Fibroblast of villous mesenchyme (primary cell): ENCODE measurements at regions not wholly inside any gene's neighbourhood (a gene's known extent, or its start where the extent isn't known, plus 50 kb on each side); places are given as distances from the start of the nearest gene placed in this dataset.
A peak's percentile ranks its signal among the peaks of the same experiment; 100 is the strongest.

Source experiments
- DNase-seq: peaks from one replicate; pipeline ENCODE4 v3.0.0-alpha.2; 2010; ENCODE audit warnings: low read depth
- H3K4me3 ChIP-seq: 2 replicates; pipeline ENCODE4 v1.5.1; 2011; ENCODE audit warnings: low read depth, mild to moderate bottlenecking, low read length
- TF ChIP-seq, protein P1 (sequence below): IDR thresholded peaks from 2 replicates; pipeline ENCODE4 v1.5.1; 2012; ENCODE audit warnings: low read depth, mild to moderate bottlenecking, low read length; ENCODE audit not compliant: insufficient read depth

DNA sequence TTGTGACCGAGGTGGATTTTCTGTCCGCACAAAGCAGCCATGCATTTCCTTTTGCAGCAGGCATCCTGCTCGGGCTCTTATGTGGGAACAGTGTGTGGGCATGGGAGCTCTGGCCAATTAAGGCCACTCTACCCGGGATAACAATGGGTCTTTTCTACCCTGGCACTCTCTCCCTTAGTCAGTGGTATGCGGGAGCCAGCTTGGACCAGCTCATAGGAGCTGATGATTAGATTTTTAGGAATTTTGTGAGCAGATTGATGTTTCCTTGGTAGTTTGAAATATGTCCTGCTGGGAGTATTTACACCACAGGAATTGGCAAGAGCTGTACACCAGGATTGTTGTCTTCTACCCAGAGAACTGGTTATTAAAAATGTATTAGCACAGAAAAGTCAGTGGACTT is 89.3 kb downstream of the SPP2 start:
- TF ChIP-seq, protein P1, sequence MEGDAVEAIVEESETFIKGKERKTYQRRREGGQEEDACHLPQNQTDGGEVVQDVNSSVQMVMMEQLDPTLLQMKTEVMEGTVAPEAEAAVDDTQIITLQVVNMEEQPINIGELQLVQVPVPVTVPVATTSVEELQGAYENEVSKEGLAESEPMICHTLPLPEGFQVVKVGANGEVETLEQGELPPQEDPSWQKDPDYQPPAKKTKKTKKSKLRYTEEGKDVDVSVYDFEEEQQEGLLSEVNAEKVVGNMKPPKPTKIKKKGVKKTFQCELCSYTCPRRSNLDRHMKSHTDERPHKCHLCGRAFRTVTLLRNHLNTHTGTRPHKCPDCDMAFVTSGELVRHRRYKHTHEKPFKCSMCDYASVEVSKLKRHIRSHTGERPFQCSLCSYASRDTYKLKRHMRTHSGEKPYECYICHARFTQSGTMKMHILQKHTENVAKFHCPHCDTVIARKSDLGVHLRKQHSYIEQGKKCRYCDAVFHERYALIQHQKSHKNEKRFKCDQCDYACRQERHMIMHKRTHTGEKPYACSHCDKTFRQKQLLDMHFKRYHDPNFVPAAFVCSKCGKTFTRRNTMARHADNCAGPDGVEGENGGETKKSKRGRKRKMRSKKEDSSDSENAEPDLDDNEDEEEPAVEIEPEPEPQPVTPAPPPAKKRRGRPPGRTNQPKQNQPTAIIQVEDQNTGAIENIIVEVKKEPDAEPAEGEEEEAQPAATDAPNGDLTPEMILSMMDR = no peak
- DNase-seq = no peak
- H3K4me3 ChIP-seq = no peak overlapping the region

DNA sequence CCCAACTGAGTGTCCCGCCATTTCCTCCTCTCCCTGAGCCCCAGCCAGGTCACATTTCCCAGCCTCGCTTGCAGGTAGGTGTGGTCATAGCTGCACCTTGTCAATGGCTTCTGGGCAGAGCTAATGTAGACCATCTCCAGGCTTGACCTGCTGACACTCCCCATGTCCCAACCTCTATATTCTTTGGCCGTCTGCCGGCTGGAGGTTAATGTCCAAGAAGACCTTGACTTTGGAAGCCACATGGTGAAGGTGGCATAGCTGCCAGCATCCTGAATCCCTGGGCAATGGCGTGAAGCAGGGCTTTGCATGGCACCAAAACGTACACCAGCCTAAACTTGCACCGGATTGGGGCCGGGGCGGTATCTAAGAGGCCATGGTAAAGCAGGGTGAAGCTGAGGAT is 88.3 kb downstream of the SPP2 start:
- DNase-seq = no peak
- TF ChIP-seq, protein P1 = no peak
- H3K4me3 ChIP-seq = no peak overlapping the region

DNA sequence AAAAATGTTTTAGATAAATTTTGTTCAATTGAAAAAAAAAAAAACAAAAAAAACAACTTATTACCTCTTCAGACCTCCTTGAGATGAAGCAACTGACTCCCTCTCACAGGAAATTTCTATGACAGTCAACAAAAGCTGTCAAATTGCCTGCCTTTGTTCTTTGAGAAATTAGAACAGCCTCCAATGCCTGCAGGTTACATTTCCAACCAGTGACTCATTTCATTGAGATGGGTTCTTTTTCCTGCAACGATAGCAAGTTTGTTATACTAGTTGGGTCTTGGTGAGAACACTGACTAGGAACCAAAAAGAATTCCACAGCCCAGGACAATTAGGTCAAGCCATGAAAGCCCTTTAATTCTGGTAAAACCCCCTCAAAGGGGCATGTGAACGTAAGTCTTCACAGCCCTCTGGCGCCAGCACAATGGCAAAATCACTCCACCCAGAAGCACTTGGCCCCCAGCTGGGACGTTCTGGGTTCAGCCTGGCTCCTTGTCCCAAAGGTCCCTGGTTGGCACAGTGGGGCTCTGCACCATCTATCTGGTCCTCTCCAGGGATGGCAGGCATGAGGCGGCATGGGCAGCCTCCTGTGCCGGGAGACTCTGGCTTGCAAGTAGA is 87.0 kb downstream of the SPP2 start:
- TF ChIP-seq, protein P1 = no peak
- peak; percentile 6 for DNase-seq
- no peak overlapping the region for H3K4me3 ChIP-seq

DNA sequence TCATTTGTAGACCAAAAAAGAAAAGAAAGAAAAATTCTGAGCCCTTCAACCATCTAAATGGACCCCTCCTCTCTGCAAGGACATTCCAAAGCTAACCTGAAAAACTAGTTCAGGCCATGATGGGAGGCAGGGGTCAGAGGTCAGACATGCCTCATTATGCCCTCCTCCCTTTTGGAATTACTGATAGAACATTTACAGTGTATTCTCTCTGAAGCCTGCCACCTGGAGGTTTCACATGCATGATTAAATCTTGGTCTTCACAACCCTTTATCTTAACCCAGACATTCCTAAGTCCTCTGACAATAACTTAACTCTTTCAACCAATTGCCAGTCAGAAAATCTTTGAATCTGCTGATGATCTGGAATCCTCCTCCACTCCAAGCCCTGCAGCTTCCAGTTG is 86.0 kb downstream of the SPP2 start:
- DNase-seq = no peak
- no peak overlapping the region for H3K4me3 ChIP-seq
- TF ChIP-seq, protein P1 = no peak

DNA sequence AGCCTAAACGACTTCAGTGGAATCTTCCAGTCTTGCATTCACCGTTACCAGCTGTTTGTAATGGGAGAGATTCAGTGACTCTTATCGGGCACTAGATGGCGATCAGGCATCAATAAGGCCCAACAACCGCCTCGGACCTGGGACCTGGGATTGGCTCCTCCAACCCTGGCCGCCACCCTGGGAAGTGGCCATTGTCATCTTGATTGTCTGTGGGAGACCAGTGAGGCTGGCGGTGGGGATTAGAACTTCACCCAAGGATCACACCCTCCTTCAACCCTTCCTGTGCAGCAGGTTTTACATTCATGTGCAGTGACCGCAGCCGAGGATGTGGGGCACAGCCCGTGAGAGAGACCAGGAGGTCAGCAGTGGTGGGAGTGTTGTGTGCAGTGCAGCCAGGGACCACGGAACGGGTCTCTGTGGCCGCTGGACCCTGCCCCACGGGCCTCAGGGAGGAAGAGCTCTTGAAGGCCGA is 85.3 kb downstream of the SPP2 start:
- TF ChIP-seq, protein P1 = peak; percentile 85
- peak; percentile 72 for DNase-seq
- no peak overlapping the region for H3K4me3 ChIP-seq

DNA sequence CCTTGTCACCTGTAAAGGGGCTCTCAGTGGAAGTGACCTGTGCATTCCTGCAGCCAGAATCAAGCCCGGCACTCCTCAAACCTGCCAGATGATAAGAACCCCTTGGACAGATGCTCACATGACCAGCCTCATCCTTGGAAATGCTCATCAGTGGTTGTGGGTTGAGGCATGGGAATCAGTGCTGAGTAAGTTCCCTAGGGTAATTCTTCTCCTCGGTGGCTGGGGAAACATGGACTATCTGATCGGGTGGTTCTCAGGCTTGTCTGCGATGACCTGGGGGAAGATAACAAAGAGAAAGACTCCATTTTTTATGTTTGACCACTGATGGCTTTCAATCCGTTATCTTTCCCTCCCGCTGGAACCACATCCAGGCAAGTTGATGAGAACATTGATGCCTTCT is 84.0 kb downstream of the SPP2 start:
- H3K4me3 ChIP-seq = no peak overlapping the region
- no peak for DNase-seq
- TF ChIP-seq, protein P1 = no peak

DNA sequence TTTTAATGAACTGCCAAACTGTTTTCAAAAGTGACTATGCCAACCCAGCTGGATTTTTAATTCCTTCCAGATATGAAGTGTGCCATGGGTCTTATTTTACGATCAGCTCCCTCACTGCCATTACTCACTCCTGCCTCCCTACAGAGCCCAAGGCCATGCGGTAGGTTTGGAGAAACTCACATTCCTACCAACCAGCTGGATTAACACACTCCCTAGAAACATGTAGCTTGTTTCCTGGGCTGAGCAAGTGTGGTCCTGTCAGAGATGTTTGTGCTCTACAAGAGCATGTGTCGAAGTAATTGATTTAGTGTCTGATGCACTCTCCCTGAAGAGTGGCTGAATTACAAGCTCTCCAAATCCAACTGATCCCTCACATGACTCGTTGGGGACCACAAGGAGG is 82.5 kb downstream of the SPP2 start:
- peak; percentile 11 for DNase-seq
- no peak overlapping the region for H3K4me3 ChIP-seq
- TF ChIP-seq, protein P1 = no peak
